ENCODE measurements at regions not wholly inside any gene's neighbourhood (a gene's known extent, or its start where the extent isn't known, plus 50 kb on each side); places are given as distances from the start of the nearest gene placed in this dataset.

GRCh38 chr11:44512818-44513217 lies 52.6 kb upstream of the CD82 start:
- Histone ChIP-seq H3K27me3 (no peaks in the 10 kb centered on the region), H3K36me3 (no peaks in the 10 kb centered on the region), H3K4me1 (no peaks in the 10 kb centered on the region), H3K9me3 (no peaks in the 10 kb centered on the region), H3K4me3 (no peak overlapping the region), H3K27ac (no peak overlapping the region)
- no peak for TF ChIP-seq EP300 (IDR thresholded peaks at IDR 0.05)
- TF ChIP-seq, protein P1, sequence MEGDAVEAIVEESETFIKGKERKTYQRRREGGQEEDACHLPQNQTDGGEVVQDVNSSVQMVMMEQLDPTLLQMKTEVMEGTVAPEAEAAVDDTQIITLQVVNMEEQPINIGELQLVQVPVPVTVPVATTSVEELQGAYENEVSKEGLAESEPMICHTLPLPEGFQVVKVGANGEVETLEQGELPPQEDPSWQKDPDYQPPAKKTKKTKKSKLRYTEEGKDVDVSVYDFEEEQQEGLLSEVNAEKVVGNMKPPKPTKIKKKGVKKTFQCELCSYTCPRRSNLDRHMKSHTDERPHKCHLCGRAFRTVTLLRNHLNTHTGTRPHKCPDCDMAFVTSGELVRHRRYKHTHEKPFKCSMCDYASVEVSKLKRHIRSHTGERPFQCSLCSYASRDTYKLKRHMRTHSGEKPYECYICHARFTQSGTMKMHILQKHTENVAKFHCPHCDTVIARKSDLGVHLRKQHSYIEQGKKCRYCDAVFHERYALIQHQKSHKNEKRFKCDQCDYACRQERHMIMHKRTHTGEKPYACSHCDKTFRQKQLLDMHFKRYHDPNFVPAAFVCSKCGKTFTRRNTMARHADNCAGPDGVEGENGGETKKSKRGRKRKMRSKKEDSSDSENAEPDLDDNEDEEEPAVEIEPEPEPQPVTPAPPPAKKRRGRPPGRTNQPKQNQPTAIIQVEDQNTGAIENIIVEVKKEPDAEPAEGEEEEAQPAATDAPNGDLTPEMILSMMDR (IDR thresholded peaks at IDR 0.05) = no peak
- no peak for TF ChIP-seq POLR2AphosphoS5 (IDR thresholded peaks at IDR 0.05)
- TF ChIP-seq POLR2A (IDR thresholded peaks at IDR 0.05) = no peak
- WGBS, 2 donors (ENCODE audit: low coverage in 1 of 2) = 31 to 56% methylated on average over 6 to 12 of the region's 12 CpGs
- ATAC-seq = no peak

- Histone ChIP-seq H3K36me3 (no peaks in the 10 kb centered on the region), H3K27ac (no peak overlapping the region), H3K4me3 (no peak overlapping the region), H3K9me3 (no peaks in the 10 kb centered on the region), H3K4me1 (peaks cover 0 to 9% (median 4%) of the 10 kb centered on the region in 3 donors), H3K27me3 (no peaks in the 10 kb centered on the region)
- no peak for ATAC-seq
- 84% methylated on average over 2 of the region's 2 CpGs; no CpG with 5 or more reads in 1 of the 2 donors for WGBS, 2 donors (ENCODE audit: low coverage in 1 of 2)
- TF ChIP-seq, protein P1 (IDR thresholded peaks at IDR 0.05) = no peak
- TF ChIP-seq POLR2A (IDR thresholded peaks at IDR 0.05) = no peak
- no peak for TF ChIP-seq EP300 (IDR thresholded peaks at IDR 0.05)
- no peak for TF ChIP-seq POLR2AphosphoS5 (IDR thresholded peaks at IDR 0.05)
Observed at GRCh38 chr11:44515048-44515447, 50.4 kb upstream of the CD82 start.

Measured in gastroesophageal sphincter (tissue), 4 donors.